HFFc6 (cell line): ENCODE measurements at regions not wholly inside any gene's neighbourhood (a gene's known extent, or its start where the extent isn't known, plus 50 kb on each side); places are given as distances from the start of the nearest gene placed in this dataset.

Experiments used
- DNase-seq: peaks from one replicate; pipeline ENCODE4 v3.0.0-alpha.2; 2018
- H3K27ac Mint-ChIP-seq: 2 replicates; pipeline ENCODE4 v1.8.0; 2020; ENCODE audit warnings: mild to moderate bottlenecking, mixed read lengths
- H3K27me3 Mint-ChIP-seq: 2 replicates; pipeline ENCODE4 v1.8.0; 2021; ENCODE audit warnings: mild to moderate bottlenecking, moderate library complexity, mixed read lengths; ENCODE audit not compliant: insufficient read depth
- H3K36me3 Mint-ChIP-seq: 2 replicates; pipeline ENCODE4 v1.8.0; 2021; ENCODE audit warnings: low read depth, mixed read lengths
- H3K4me1 Mint-ChIP-seq: 2 replicates; pipeline ENCODE4 v1.8.0; 2020; ENCODE audit warnings: low read depth, mixed read lengths
- H3K4me3 Mint-ChIP-seq: 2 replicates; pipeline ENCODE4 v1.8.0; 2020; ENCODE audit warnings: mild to moderate bottlenecking, moderate library complexity, mixed read lengths
- H3K9me3 Mint-ChIP-seq: 2 replicates; pipeline ENCODE4 v1.8.0; 2020; ENCODE audit warnings: mild to moderate bottlenecking, mixed read lengths
- TF ChIP-seq, protein P1 (sequence below): fragments of 200-600 bp; sonication (generic); IDR thresholded peaks from 2 replicates; pipeline ENCODE4 v1.5.0; 2021; ENCODE audit warnings: antibody characterized with exemption, mild to moderate bottlenecking

GRCh38 chr20:60956194-60956593, 295.9 kb upstream of the CDH4 start:
- no peak for DNase-seq
- Mint-ChIP-seq H3K9me3 (peaks cover 56% of the 10 kb centered on the region), H3K27ac (no peak overlapping the region), H3K4me3 (no peak overlapping the region), H3K4me1 (no peaks in the 10 kb centered on the region), H3K27me3 (peaks cover 5% of the 10 kb centered on the region; the same call in 1 of the 2 replicates), H3K36me3 (no peaks in the 10 kb centered on the region; the same call in 1 of the 2 replicates)
- TF ChIP-seq, protein P1, sequence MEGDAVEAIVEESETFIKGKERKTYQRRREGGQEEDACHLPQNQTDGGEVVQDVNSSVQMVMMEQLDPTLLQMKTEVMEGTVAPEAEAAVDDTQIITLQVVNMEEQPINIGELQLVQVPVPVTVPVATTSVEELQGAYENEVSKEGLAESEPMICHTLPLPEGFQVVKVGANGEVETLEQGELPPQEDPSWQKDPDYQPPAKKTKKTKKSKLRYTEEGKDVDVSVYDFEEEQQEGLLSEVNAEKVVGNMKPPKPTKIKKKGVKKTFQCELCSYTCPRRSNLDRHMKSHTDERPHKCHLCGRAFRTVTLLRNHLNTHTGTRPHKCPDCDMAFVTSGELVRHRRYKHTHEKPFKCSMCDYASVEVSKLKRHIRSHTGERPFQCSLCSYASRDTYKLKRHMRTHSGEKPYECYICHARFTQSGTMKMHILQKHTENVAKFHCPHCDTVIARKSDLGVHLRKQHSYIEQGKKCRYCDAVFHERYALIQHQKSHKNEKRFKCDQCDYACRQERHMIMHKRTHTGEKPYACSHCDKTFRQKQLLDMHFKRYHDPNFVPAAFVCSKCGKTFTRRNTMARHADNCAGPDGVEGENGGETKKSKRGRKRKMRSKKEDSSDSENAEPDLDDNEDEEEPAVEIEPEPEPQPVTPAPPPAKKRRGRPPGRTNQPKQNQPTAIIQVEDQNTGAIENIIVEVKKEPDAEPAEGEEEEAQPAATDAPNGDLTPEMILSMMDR: no peak

DNA sequence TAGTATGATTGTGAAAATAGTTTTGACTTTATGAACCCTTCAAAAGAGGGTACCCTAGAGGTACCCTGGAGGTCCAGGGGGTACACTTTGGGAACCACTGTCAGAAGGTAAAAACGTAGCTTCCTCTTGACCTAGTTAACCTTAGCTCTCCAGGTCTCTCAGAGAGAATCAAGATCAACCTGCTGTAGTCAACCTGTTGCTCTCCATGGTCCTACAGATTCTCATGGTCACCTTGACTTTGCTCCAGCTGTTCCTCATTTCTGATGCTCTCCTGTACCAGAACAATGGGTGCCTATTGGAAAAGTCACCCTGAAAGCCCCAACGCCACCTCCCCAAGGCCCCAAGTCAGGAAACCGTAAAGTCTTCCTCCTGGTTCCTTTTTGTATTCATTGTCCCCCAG, 294.4 kb upstream of the CDH4 start:
- Mint-ChIP-seq H3K27ac (no peak overlapping the region), H3K9me3 (peaks cover 62% of the 10 kb centered on the region), H3K4me1 (no peaks in the 10 kb centered on the region), H3K27me3 (no peaks in the 10 kb centered on the region), H3K36me3 (no peaks in the 10 kb centered on the region), H3K4me3 (no peak overlapping the region)
- DNase-seq: no peak
- TF ChIP-seq, protein P1: no peak

- TF ChIP-seq, protein P1: no peak
- Mint-ChIP-seq H3K9me3 (peaks cover 54% of the 10 kb centered on the region), H3K27ac (no peak overlapping the region), H3K27me3 (no peaks in the 10 kb centered on the region), H3K4me3 (no peak overlapping the region), H3K36me3 (no peaks in the 10 kb centered on the region), H3K4me1 (no peaks in the 10 kb centered on the region)
- DNase-seq: no peak
These were observed 292.1 kb upstream of the CDH4 start for GRCh38 chr20:60959971-60960370.

DNA sequence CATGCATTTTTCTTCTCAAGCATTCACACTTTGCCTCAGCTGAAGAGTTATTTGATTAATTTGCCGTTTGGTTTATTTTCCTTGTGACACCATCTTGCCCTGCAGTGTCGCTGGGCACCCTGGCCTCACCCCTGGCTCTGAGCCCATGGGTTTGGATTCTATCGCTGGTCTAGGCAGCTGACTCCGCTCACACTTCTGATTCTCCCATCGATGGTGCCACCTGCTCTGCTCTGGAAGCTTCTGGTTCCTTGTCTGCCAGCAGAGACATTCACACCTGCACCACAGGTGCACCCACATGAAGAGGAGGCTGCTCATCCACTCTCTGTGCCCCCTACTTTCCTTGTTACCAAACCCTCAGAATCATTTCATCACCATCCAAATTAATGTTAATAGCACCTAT, 291.6 kb upstream of the CDH4 start:
- Mint-ChIP-seq H3K27ac (no peak overlapping the region), H3K36me3 (no peaks in the 10 kb centered on the region), H3K9me3 (peaks cover 59% of the 10 kb centered on the region), H3K4me1 (no peaks in the 10 kb centered on the region), H3K4me3 (no peak overlapping the region), H3K27me3 (no peaks in the 10 kb centered on the region; the same call in 1 of the 2 replicates)
- DNase-seq: no peak
- TF ChIP-seq, protein P1: no peak

- no peaks in the 10 kb centered on the region for H3K36me3 Mint-ChIP-seq
- peaks cover 64% of the 10 kb centered on the region for H3K9me3 Mint-ChIP-seq
- no peak overlapping the region for H3K27ac Mint-ChIP-seq
- H3K4me3 Mint-ChIP-seq: no peak overlapping the region
- DNase-seq: no peak
- H3K4me1 Mint-ChIP-seq: no peaks in the 10 kb centered on the region
- no peaks in the 10 kb centered on the region; the same call in 1 of the 2 replicates for H3K27me3 Mint-ChIP-seq
- TF ChIP-seq, protein P1: no peak
These were observed 290.5 kb upstream of the CDH4 start for GRCh38 chr20:60961551-60961950.
